Fibroblast of the aortic adventitia (primary cell): ENCODE measurements at regions not wholly inside any gene's neighbourhood (a gene's known extent, or its start where the extent isn't known, plus 50 kb on each side); places are given as distances from the start of the nearest gene placed in this dataset.
A peak's percentile ranks its signal among the peaks of the same experiment; 100 is the strongest.

Experiments used
- DNase-seq: peaks from one replicate; pipeline ENCODE4 v3.0.0-alpha.2; 2010; ENCODE audit warnings: low read depth
- H3K4me3 ChIP-seq: 2 replicates; pipeline ENCODE4 v1.5.1; 2011; ENCODE audit warnings: low read depth, mild to moderate bottlenecking, control low read depth, low read length, moderate library complexity
- TF ChIP-seq, protein P1 (sequence below): IDR thresholded peaks from 2 replicates; pipeline ENCODE4 v1.5.1; 2011; ENCODE audit warnings: mild to moderate bottlenecking, low read length, control low read depth, inconsistent platforms; ENCODE audit not compliant: insufficient read depth

DNA sequence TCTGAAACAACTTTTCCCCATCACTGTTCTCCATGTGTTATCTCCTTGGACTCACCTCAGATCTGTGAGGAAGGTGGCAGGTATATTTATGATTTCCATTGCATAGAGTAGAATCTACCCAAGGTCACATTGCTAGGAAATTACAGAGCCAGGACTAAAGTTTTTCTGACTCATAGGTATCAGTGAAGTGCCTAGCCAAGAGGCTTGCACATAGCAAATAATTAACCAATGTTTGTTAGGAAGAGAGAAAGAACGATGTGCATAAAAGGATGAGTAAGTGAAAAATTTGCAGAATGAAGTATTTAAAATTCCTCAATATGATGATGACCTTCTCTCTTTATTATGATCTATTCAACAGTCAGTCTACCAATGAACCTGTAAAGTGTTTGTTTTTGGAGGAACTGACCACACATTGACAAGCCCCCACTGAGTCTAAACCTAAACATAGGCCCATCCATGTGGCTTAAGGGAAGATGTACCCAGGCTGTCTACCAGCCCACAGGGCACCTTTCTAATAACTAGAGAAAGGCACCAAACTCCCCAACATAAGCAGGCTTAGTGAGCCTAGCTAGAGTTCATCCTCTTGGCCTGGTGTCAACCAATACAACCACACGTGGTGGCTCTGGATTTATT, 252.9 kb upstream of the ZMIZ1 start:
- TF ChIP-seq, protein P1, sequence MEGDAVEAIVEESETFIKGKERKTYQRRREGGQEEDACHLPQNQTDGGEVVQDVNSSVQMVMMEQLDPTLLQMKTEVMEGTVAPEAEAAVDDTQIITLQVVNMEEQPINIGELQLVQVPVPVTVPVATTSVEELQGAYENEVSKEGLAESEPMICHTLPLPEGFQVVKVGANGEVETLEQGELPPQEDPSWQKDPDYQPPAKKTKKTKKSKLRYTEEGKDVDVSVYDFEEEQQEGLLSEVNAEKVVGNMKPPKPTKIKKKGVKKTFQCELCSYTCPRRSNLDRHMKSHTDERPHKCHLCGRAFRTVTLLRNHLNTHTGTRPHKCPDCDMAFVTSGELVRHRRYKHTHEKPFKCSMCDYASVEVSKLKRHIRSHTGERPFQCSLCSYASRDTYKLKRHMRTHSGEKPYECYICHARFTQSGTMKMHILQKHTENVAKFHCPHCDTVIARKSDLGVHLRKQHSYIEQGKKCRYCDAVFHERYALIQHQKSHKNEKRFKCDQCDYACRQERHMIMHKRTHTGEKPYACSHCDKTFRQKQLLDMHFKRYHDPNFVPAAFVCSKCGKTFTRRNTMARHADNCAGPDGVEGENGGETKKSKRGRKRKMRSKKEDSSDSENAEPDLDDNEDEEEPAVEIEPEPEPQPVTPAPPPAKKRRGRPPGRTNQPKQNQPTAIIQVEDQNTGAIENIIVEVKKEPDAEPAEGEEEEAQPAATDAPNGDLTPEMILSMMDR = no peak
- DNase-seq = no peak
- no peak overlapping the region for H3K4me3 ChIP-seq

DNA sequence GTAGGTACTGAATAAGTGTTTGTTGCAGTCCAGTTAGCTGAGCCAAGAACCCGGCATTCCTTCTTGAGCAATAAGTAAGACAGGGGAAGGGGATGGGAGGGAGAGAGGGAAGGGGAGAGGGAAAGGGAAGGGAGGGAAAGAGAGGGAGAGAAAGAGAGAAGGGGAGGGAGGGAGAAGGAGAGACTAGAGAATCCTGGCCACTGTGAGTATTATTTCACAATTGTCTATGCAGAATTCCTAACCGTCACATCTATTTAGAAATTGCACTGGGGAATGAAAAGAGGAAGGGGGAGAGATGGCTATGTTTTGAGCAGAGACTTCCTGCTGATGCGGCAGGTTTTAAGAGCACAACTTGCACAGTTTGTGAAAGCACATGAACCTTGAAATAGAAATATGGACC, 251.4 kb upstream of the ZMIZ1 start:
- H3K4me3 ChIP-seq = no peak overlapping the region
- TF ChIP-seq, protein P1 = no peak
- DNase-seq = peak; percentile 40

DNA sequence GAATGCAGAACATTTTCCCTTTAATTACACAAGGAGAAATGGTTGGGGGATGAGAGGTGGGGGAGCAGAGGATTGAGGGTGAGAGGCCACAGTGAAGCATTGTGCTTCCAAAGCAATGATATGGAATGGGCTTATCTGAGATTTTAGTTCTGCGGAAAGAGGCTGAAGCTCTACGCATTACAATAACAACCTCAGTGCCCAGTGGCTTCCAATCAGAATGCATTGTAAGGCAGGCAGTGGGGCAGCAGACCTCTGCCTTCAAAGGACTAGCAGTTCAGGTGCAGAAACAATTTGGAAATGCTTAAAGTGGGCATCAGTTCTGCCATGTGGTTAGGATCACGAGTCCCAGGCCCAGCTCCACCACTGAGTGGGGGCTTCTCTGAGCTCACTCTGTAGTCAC, 251.0 kb upstream of the ZMIZ1 start:
- TF ChIP-seq, protein P1 = no peak
- DNase-seq = no peak
- H3K4me3 ChIP-seq = no peak overlapping the region

DNA sequence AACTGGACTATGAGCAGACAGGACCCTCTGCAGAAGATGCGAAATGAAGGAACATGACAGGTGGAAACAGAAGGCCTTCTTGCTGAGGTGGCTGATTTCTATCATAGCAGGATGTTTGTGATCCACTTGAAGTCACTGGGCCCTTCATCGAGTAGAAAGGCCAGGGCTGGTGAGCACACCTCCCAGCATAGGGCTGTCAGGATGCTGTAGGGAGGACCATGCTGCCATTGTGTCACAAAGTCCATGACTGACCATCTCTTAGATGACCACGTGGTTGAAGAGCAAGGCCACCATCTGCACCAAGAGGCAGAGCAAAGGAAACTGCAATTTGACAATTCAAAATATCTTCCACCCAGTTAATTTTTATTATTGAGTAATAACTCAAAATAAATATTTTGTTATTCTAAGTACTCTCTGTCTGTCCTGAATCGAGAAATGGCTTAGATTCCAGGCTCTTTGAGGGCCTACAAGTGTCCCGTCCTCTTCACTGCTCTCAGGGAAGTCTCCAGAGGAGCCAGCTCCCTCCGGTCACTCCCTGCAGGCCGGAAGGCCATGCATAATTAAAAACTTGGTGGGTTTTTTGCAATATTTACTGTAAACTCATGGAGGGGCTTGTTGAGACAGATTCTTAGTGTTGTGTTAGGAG, 249.3 kb upstream of the ZMIZ1 start:
- TF ChIP-seq, protein P1 = no peak
- H3K4me3 ChIP-seq = no peak overlapping the region
- DNase-seq = no peak

DNA sequence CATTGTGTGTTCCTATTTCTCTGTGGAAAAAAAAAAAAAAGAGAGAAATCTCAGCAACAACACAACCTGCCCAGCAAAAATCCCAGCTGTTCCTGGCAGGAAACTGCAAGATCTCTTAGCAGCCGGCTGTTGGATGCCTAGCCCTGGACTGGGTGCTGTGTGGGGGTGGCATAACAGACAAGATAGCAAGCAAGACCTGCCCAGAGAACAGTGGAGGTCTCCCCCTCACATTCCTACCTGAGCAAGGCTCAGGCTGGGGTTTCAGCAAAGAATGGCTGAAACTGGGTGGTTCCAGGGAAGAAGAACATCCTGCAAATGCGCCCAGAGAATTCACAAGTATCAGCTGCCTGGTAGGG, 248.8 kb upstream of the ZMIZ1 start:
- TF ChIP-seq, protein P1 = no peak
- no peak for DNase-seq
- H3K4me3 ChIP-seq = no peak overlapping the region

DNA sequence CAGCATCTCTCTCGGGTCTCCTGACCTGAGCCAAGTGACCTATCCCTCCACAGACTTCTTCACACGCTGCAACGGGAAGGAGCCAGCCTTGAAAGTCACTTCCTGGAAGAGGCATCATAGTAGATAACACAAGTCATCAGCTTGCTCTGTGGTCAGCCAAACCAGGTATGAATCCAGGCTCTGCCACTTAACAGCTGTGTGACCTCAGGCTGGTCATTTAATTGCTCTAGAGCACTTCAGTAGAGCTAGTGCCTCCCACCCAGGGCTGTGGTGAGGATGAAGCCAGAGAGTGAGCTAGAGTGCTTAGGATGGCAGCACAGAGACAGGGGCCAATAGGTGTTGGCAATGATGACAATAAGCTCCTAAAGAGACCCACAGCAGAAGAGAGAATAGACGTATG, 247.7 kb upstream of the ZMIZ1 start:
- no peak for DNase-seq
- TF ChIP-seq, protein P1 = no peak
- H3K4me3 ChIP-seq = no peak overlapping the region
